ENCODE measurements at regions not wholly inside any gene's neighbourhood (a gene's known extent, or its start where the extent isn't known, plus 50 kb on each side); places are given as distances from the start of the nearest gene placed in this dataset.

- no peak overlapping the region for H3K4me3 Mint-ChIP-seq
- no peaks in the 10 kb centered on the region for H3K36me3 Mint-ChIP-seq
- TF ChIP-seq ZBTB43 (CRISPR knock-in tag; IDR thresholded peaks at IDR 0.05) (no peak), E2F1 (CRISPR knock-in tag; IDR thresholded peaks at IDR 0.05) (no peak), ELF4 (CRISPR knock-in tag; IDR thresholded peaks at IDR 0.05; ENCODE audit: low read depth) (no peak), FOXK1 (CRISPR knock-in tag; IDR thresholded peaks at IDR 0.05) (no peak), MYBL2 (CRISPR knock-in tag; IDR thresholded peaks at IDR 0.05) (no peak), CREM (CRISPR knock-in tag; IDR thresholded peaks at IDR 0.05) (no peak), JUN (CRISPR knock-in tag; IDR thresholded peaks at IDR 0.05) (no peak), ZNF532 (CRISPR knock-in tag; IDR thresholded peaks at IDR 0.05; ENCODE audit: borderline replicate concordance) (no peak), PRRX2 (CRISPR knock-in tag; IDR thresholded peaks at IDR 0.05) (no peak), EMX1 (CRISPR knock-in tag; IDR thresholded peaks at IDR 0.05) (no peak), SMAD3 (CRISPR knock-in tag; IDR thresholded peaks at IDR 0.05; ENCODE audit: borderline replicate concordance) (no peak), ARID4B (CRISPR knock-in tag; IDR thresholded peaks at IDR 0.05; ENCODE audit: borderline replicate concordance) (no peak), MLX (CRISPR knock-in tag; IDR thresholded peaks at IDR 0.05) (no peak), ZNF219 (CRISPR knock-in tag; IDR thresholded peaks at IDR 0.05; ENCODE audit: borderline replicate concordance) (no peak)
- CTCF ChIA-PET = no interaction called here
- ATAC-seq = no peak
- H3K27me3 Mint-ChIP-seq (ENCODE audit: low read depth) = no peaks in the 10 kb centered on the region
- DNase-seq (ENCODE audit: low spot score) = no peak
- POLR2A ChIA-PET = no interaction called here
- H3K9me3 Mint-ChIP-seq = peaks cover 11% of the 10 kb centered on the region
- H3K4me1 Mint-ChIP-seq = peaks cover 3% of the 10 kb centered on the region
- H3K27ac Mint-ChIP-seq = no peak overlapping the region
Measured at GRCh38 chr13:21238267-21238666, 61.8 kb downstream of the MRPL57 start.

- CTCF ChIA-PET = interaction anchor here (2.1 to 3.1 kb wide), 2 partner anchors 57 to 237 kb away, joined by 16 to 20 read pairs; no protein-coding TSS in a partner anchor
- Mint-ChIP-seq H3K9me3 (peaks cover 11% of the 10 kb centered on the region), H3K27ac (no peak overlapping the region; the same call in 1 of the 2 replicates), H3K36me3 (no peaks in the 10 kb centered on the region), H3K4me1 (peaks cover 3% of the 10 kb centered on the region), H3K4me3 (no peak overlapping the region), H3K27me3 (ENCODE audit: low read depth) (no peaks in the 10 kb centered on the region)
- POLR2A ChIA-PET = no interaction called here
- ATAC-seq = no peak
- no peak for DNase-seq (ENCODE audit: low spot score)
- TF ChIP-seq ATF6 (CRISPR knock-in tag; IDR thresholded peaks at IDR 0.05) (no peak), TP53 (CRISPR knock-in tag; IDR thresholded peaks at IDR 0.05) (no peak), TEAD4 (CRISPR knock-in tag; IDR thresholded peaks at IDR 0.05) (no peak), SOX15 (CRISPR knock-in tag; IDR thresholded peaks at IDR 0.05) (no peak), ZBTB43 (CRISPR knock-in tag; IDR thresholded peaks at IDR 0.05) (no peak), ZNF317 (CRISPR knock-in tag; IDR thresholded peaks at IDR 0.05; ENCODE audit: borderline replicate concordance, low read depth) (no peak), SP1 (CRISPR knock-in tag; conservative IDR thresholded peaks at IDR 0.05) (no peak), GRHL2 (CRISPR knock-in tag; IDR thresholded peaks at IDR 0.05; ENCODE audit: insufficient replicate concordance, severe bottlenecking) (no peak)
Measured at GRCh38 chr13:21240586-21240985, 64.1 kb downstream of the MRPL57 start.

Data from WTC11 (cell line).